ENCODE measurements at regions not wholly inside any gene's neighbourhood (a gene's known extent, or its start where the extent isn't known, plus 50 kb on each side); places are given as distances from the start of the nearest gene placed in this dataset.
A peak's percentile ranks its signal among the peaks of the same experiment; 100 is the strongest.
"Not testable (repeated sequence)": the region's sequence is repeated elsewhere in the genome, so short reads cannot be mapped to it uniquely, and the experiment has no call there.

DNA sequence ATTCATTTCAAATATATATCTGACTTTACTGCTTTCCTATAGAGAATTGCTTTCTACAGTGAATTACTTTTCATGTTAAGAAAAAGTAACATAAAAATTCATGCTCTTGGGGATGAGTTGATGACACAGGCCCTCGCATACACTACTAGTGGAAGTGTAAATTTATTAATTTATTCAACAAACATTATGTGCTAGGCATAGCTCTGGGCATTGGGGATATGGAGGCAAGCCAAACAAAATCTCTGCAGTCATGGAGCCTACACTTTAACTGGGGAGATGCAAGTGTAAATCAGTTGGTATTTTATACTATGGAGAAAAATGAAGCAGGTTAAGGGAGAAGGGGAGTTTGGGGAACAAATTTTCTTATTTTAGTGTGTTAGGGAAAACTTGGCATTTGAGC is 340.7 kb downstream of the RAP2B start:
- Histone ChIP-seq H3K36me3 (ENCODE audit: insufficient read depth, low read length) (no peaks in the 10 kb centered on the region), H3K27ac (no peak overlapping the region), H3K9me3 (ENCODE audit: low read depth, low read length) (no peaks in the 10 kb centered on the region), H3K9ac (ENCODE audit: insufficient read length) (no peak overlapping the region), H3K4me3 (no peak overlapping the region)
- no peak for TF ChIP-seq POLR2AphosphoS5 (IDR thresholded peaks at IDR 0.05; ENCODE audit: borderline replicate concordance, low read depth, low read length)
- no peak for TF ChIP-seq EZH2 (IDR thresholded peaks at IDR 0.05)
- TF ChIP-seq FOXP2 (optimal IDR thresholded peaks at IDR 0.05; ENCODE audit: control extremely low read depth, extremely low read length, insufficient read depth): no peak
- DNase-seq (ENCODE audit: low read depth, low spot score): no peak

GRCh38 chr3:153503873-153504272 is 341.8 kb downstream of the RAP2B start:
- H3K27ac ChIP-seq: no peak overlapping the region
- no peaks in the 10 kb centered on the region for H3K9me3 ChIP-seq (ENCODE audit: low read depth, low read length)
- H3K9ac ChIP-seq (ENCODE audit: insufficient read length): no peak overlapping the region
- no peak for TF ChIP-seq EZH2 (IDR thresholded peaks at IDR 0.05)
- TF ChIP-seq FOXP2 (optimal IDR thresholded peaks at IDR 0.05; ENCODE audit: control extremely low read depth, extremely low read length, insufficient read depth): no peak
- TF ChIP-seq POLR2AphosphoS5 (IDR thresholded peaks at IDR 0.05; ENCODE audit: borderline replicate concordance, low read depth, low read length): no peak
- no peak for DNase-seq (ENCODE audit: low read depth, low spot score)
- H3K36me3 ChIP-seq (ENCODE audit: insufficient read depth, low read length): no peaks in the 10 kb centered on the region
- no peak overlapping the region for H3K4me3 ChIP-seq

GRCh38 chr3:153506205-153506604 is 344.2 kb downstream of the RAP2B start:
- H3K27ac ChIP-seq; H3K36me3 ChIP-seq (ENCODE audit: insufficient read depth, low read length); DNase-seq (ENCODE audit: low read depth, low spot score); H3K4me3 ChIP-seq; H3K9me3 ChIP-seq (ENCODE audit: low read depth, low read length); H3K9ac ChIP-seq (ENCODE audit: insufficient read length): not testable (repeated sequence)

GRCh38 chr3:153506686-153507085 is 344.7 kb downstream of the RAP2B start:
- not testable (repeated sequence) for H3K4me3 ChIP-seq; H3K9me3 ChIP-seq (ENCODE audit: low read depth, low read length); DNase-seq (ENCODE audit: low read depth, low spot score); H3K27ac ChIP-seq; H3K9ac ChIP-seq (ENCODE audit: insufficient read length); H3K36me3 ChIP-seq (ENCODE audit: insufficient read depth, low read length)

- no peaks in the 10 kb centered on the region for H3K9me3 ChIP-seq (ENCODE audit: low read depth, low read length)
- no peak overlapping the region for H3K27ac ChIP-seq
- TF ChIP-seq EZH2 (IDR thresholded peaks at IDR 0.05): no peak
- TF ChIP-seq FOXP2 (optimal IDR thresholded peaks at IDR 0.05; ENCODE audit: control extremely low read depth, extremely low read length, insufficient read depth): no peak
- TF ChIP-seq POLR2AphosphoS5 (IDR thresholded peaks at IDR 0.05; ENCODE audit: borderline replicate concordance, low read depth, low read length): no peak
- no peaks in the 10 kb centered on the region for H3K36me3 ChIP-seq (ENCODE audit: insufficient read depth, low read length)
- H3K9ac ChIP-seq (ENCODE audit: insufficient read length): no peak overlapping the region
- no peak for DNase-seq (ENCODE audit: low read depth, low spot score)
- H3K4me3 ChIP-seq: no peak overlapping the region
These were observed 351.2 kb downstream of the RAP2B start for GRCh38 chr3:153513236-153513635.

DNA sequence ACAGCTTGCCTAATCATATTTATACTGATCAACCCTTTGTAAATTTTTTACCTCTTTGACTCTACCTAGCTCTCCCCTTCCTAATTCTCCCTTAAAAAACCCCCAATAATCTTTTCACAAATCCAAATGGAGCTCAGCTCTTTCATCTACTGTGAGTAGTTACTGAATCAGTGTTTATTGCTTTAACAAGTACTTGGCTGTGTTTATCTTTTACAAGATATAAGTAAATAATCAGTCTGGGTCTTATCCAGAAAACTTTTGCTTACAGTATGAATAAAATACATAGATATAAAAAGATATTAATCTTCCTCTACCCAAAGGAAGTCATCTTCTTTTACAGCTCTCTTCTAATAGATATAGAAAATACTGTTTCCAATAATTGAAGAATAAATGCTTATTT is 366.4 kb downstream of the RAP2B start:
- DNase-seq (ENCODE audit: low read depth, low spot score): no peak
- Histone ChIP-seq H3K9me3 (ENCODE audit: low read depth, low read length) (no peaks in the 10 kb centered on the region), H3K27ac (no peak overlapping the region), H3K36me3 (ENCODE audit: insufficient read depth, low read length) (no peaks in the 10 kb centered on the region), H3K9ac (ENCODE audit: insufficient read length) (no peak overlapping the region), H3K4me3 (no peak overlapping the region)
- TF ChIP-seq EZH2 (IDR thresholded peaks at IDR 0.05): no peak

- DNase-seq (ENCODE audit: low read depth, low spot score): no peak
- peak overlapping the region; percentile 24 for H3K4me3 ChIP-seq
- H3K9ac ChIP-seq (ENCODE audit: insufficient read length): peak overlapping the region; percentile 1
- TF ChIP-seq POLR2AphosphoS5 (IDR thresholded peaks at IDR 0.05; ENCODE audit: borderline replicate concordance, low read depth, low read length) (no peak), FOXP2 (optimal IDR thresholded peaks at IDR 0.05; ENCODE audit: control extremely low read depth, extremely low read length, insufficient read depth) (no peak), EZH2 (IDR thresholded peaks at IDR 0.05) (no peak)
- peak overlapping the region; percentile 63 for H3K27ac ChIP-seq
- no peaks in the 10 kb centered on the region for H3K9me3 ChIP-seq (ENCODE audit: low read depth, low read length)
- no peaks in the 10 kb centered on the region for H3K36me3 ChIP-seq (ENCODE audit: insufficient read depth, low read length)
These were observed 377.2 kb downstream of the RAP2B start for GRCh38 chr3:153539263-153539662.

GRCh38 chr3:153545471-153545870 is 383.4 kb downstream of the RAP2B start:
- TF ChIP-seq EZH2 (IDR thresholded peaks at IDR 0.05) (no peak), POLR2AphosphoS5 (IDR thresholded peaks at IDR 0.05; ENCODE audit: borderline replicate concordance, low read depth, low read length) (no peak), FOXP2 (optimal IDR thresholded peaks at IDR 0.05; ENCODE audit: control extremely low read depth, extremely low read length, insufficient read depth) (no peak)
- H3K27ac ChIP-seq: no peak overlapping the region

GRCh38 chr3:153547970-153548369 is 385.9 kb downstream of the RAP2B start:
- no peak for TF ChIP-seq EZH2 (IDR thresholded peaks at IDR 0.05)
- no peak for TF ChIP-seq POLR2AphosphoS5 (IDR thresholded peaks at IDR 0.05; ENCODE audit: borderline replicate concordance, low read depth, low read length)
- no peak for TF ChIP-seq FOXP2 (optimal IDR thresholded peaks at IDR 0.05; ENCODE audit: control extremely low read depth, extremely low read length, insufficient read depth)
- Histone ChIP-seq H3K9ac (ENCODE audit: insufficient read length) (no peak overlapping the region), H3K36me3 (ENCODE audit: insufficient read depth, low read length) (no peaks in the 10 kb centered on the region), H3K4me3 (no peak overlapping the region), H3K27ac (no peak overlapping the region), H3K9me3 (ENCODE audit: low read depth, low read length) (no peaks in the 10 kb centered on the region)
- DNase-seq (ENCODE audit: low read depth, low spot score): no peak

More at GRCh38 chr3:153545471-153545870, 383.4 kb downstream of the RAP2B start:
- H3K9me3 ChIP-seq (ENCODE audit: low read depth, low read length): no peaks in the 10 kb centered on the region
- H3K36me3 ChIP-seq (ENCODE audit: insufficient read depth, low read length): no peaks in the 10 kb centered on the region
- no peak for DNase-seq (ENCODE audit: low read depth, low spot score)
- H3K4me3 ChIP-seq: no peak overlapping the region
- H3K9ac ChIP-seq (ENCODE audit: insufficient read length): no peak overlapping the region

- not testable (repeated sequence) for H3K9me3 ChIP-seq (ENCODE audit: low read depth, low read length); H3K4me3 ChIP-seq; H3K36me3 ChIP-seq (ENCODE audit: insufficient read depth, low read length); H3K9ac ChIP-seq (ENCODE audit: insufficient read length); DNase-seq (ENCODE audit: low read depth, low spot score); H3K27ac ChIP-seq
These were observed 387.7 kb downstream of the RAP2B start for GRCh38 chr3:153549686-153550085.

Data from SK-N-MC (cell line).